ENCODE measurements at regions not wholly inside any gene's neighbourhood (a gene's known extent, or its start where the extent isn't known, plus 50 kb on each side); places are given as distances from the start of the nearest gene placed in this dataset.
"Not testable (repeated sequence)": the region's sequence is repeated elsewhere in the genome, so short reads cannot be mapped to it uniquely, and the experiment has no call there.

DNA sequence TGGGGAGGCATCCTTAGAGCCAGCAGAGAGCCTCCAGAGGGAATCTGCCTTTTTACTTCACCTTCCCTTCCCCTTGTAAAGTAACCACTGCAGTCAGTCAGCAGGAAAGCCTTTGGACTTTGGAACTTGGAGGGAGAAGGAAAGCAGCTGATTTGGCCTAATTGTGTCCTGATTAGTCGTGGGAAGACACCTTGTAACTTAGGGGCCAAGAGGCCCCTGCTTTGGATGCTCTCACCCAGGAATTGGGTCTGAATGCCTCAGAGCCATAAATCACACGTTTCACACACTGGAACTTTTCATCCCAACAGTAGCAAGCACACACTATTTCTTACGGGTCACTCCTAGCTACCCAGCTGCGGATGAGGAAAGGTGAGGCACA, 81.0 kb upstream of the PPM1B start:
- no peak for TF ChIP-seq ZFX (IDR thresholded peaks at IDR 0.05)
- TF ChIP-seq CTCF (conservative IDR thresholded peaks at IDR 0.05): no peak
- no peak overlapping the region for H3K27ac ChIP-seq

GRCh38 chr2:44092519-44092918, 76.2 kb upstream of the PPM1B start:
- H3K27ac ChIP-seq: not testable (repeated sequence)

GRCh38 chr2:44093970-44094369, 74.7 kb upstream of the PPM1B start:
- H3K27ac ChIP-seq: no peak overlapping the region
- TF ChIP-seq CTCF (conservative IDR thresholded peaks at IDR 0.05): no peak
- TF ChIP-seq ZFX (IDR thresholded peaks at IDR 0.05): no peak

DNA sequence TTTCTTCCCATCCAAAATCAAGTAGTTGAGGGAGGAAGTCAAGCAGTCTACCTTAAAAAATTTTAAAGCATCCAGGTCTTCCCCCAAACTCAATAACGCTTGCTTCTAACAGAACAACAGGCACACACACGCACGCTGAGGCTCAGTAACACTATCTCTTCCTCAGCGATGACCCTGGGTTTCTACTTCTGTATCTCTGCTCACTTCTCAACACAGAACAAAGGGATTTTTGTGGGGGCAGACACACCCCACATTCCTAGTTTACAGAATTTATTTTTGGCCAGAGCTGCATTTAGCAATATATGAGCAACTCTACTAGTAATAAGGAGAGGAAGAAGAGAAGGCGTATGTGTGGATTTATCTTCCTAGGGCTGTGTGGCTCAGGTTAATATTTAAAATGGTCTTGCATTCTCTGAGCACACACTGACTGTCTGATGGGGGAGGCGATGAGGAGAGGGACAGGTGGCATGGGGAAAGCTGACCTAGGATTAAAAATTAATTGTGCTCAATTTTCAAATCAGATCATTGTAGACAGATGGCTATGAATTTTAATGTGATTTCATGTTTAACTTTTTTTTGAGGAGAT, 71.3 kb upstream of the PPM1B start:
- TF ChIP-seq CTCF (conservative IDR thresholded peaks at IDR 0.05) (no peak), ZFX (IDR thresholded peaks at IDR 0.05) (no peak)
- no peak overlapping the region for H3K27ac ChIP-seq

GRCh38 chr2:44098050-44098449, 70.6 kb upstream of the PPM1B start:
- H3K27ac ChIP-seq: no peak overlapping the region
- TF ChIP-seq ZFX (IDR thresholded peaks at IDR 0.05) (no peak), CTCF (conservative IDR thresholded peaks at IDR 0.05) (no peak)

- no peak for TF ChIP-seq ZFX (IDR thresholded peaks at IDR 0.05)
- TF ChIP-seq CTCF (conservative IDR thresholded peaks at IDR 0.05): no peak
- no peak overlapping the region for H3K27ac ChIP-seq
Measured at GRCh38 chr2:44098891-44099290, 69.8 kb upstream of the PPM1B start.

- TF ChIP-seq CTCF (conservative IDR thresholded peaks at IDR 0.05): no peak
- no peak for TF ChIP-seq ZFX (IDR thresholded peaks at IDR 0.05)
- H3K27ac ChIP-seq: no peak overlapping the region
Measured at GRCh38 chr2:44100351-44100750, 68.3 kb upstream of the PPM1B start.

- H3K27ac ChIP-seq: no peak overlapping the region
- TF ChIP-seq CTCF (conservative IDR thresholded peaks at IDR 0.05) (no peak), ZFX (IDR thresholded peaks at IDR 0.05) (no peak)
Measured at GRCh38 chr2:44101246-44101645, 67.4 kb upstream of the PPM1B start.

Measured in C4-2B (cell line).